OCI-LY7 (cell line): ENCODE measurements at regions not wholly inside any gene's neighbourhood (a gene's known extent, or its start where the extent isn't known, plus 50 kb on each side); places are given as distances from the start of the nearest gene placed in this dataset.

Experiments
- BruUV-seq: library from RNA; stranded (reverse); fragments of 400-500 nt; replicated peaks from 2 replicates; lab custom pipeline; 2021; lab: Mats Ljungman, UMichigan
- CTCF ChIA-PET: fragments of 300-600 bp; sonication (Branson Sonifier 250); formaldehyde crosslinking; loops from one replicate; lab custom pipeline; 2022; ENCODE audit warnings: antibody characterized with exemption; ENCODE audit not compliant: unreplicated experiment; lab: Charles Lee
- POLR2A ChIA-PET: fragments of 300-600 bp; sonication (Branson Sonifier 250); formaldehyde crosslinking; loops from one replicate; lab custom pipeline; 2022; ENCODE audit warnings: antibody characterized with exemption; lab: Charles Lee
- DNase-seq: peaks from one replicate; pipeline ENCODE4 v3.0.0-alpha.2; 2015; ENCODE audit warnings: low spot score
- H2AFZ ChIP-seq: fragments of 200-600 bp; sonication (generic), shearing (Covaris generic); 2 replicates; pipeline ENCODE4 v1.6.1; 2014; ENCODE audit warnings: mild to moderate bottlenecking, antibody characterized with exemption, low read length, moderate library complexity
- H3K27ac ChIP-seq: fragments of 200-600 bp; sonication (generic); 2 replicates; pipeline ENCODE4 v1.5.1; 2014; ENCODE audit warnings: mixed run types, low read depth, mild to moderate bottlenecking, moderate library complexity, low read length, inconsistent platforms; ENCODE audit not compliant: poor library complexity, severe bottlenecking
- H3K36me3 ChIP-seq: fragments of 200-600 bp; sonication (generic); 2 replicates; pipeline ENCODE4 v1.6.1; 2014; ENCODE audit warnings: mild to moderate bottlenecking, antibody characterized with exemption, low read length, moderate library complexity, mixed read lengths; ENCODE audit not compliant: insufficient read depth
- H3K4me1 ChIP-seq: fragments of 200-600 bp; sonication (generic); 2 replicates; pipeline ENCODE4 v1.5.1; 2014; ENCODE audit warnings: mild to moderate bottlenecking, low read length; ENCODE audit not compliant: insufficient read depth, poor library complexity, severe bottlenecking
- H3K4me2 ChIP-seq: fragments of 200-600 bp; sonication (generic); 2 replicates; pipeline ENCODE4 v1.6.1; 2014; ENCODE audit warnings: mild to moderate bottlenecking, low read length
- H3K4me3 ChIP-seq: fragments of 200-600 bp; sonication (generic); 2 replicates; pipeline ENCODE4 v1.5.1; 2014; ENCODE audit warnings: mild to moderate bottlenecking, low read depth, low read length; ENCODE audit not compliant: poor library complexity, severe bottlenecking
- H3K79me2 ChIP-seq: fragments of 200-600 bp; sonication (generic); 2 replicates; pipeline ENCODE4 v1.6.1; 2016; ENCODE audit warnings: low read depth, mild to moderate bottlenecking, low read length, moderate library complexity, mixed read lengths; ENCODE audit not compliant: insufficient read depth
- H3K9me2 ChIP-seq: fragments of 200-600 bp; sonication (generic); 2 replicates; pipeline ENCODE4 v1.6.1; 2016; ENCODE audit warnings: mild to moderate bottlenecking, low read length, mixed read lengths; ENCODE audit not compliant: insufficient read depth
- H3K9me3 ChIP-seq: fragments of 200-600 bp; sonication (generic); 2 replicates; pipeline ENCODE4 v1.6.1; 2014; ENCODE audit warnings: mild to moderate bottlenecking, mixed run types, low read length, mixed read lengths
- H4K20me1 ChIP-seq: fragments of 200-600 bp; sonication (generic); 2 replicates; pipeline ENCODE4 v1.6.1; 2014; ENCODE audit warnings: mild to moderate bottlenecking, antibody characterized with exemption, low read length, moderate library complexity, mixed read lengths; ENCODE audit not compliant: insufficient read depth
- CTCF ChIP-seq: fragments of 200-600 bp; sonication (generic); conservative IDR thresholded peaks from 2 replicates; pipeline ENCODE4 v1.5.1; 2014; ENCODE audit warnings: mild to moderate bottlenecking, antibody characterized with exemption, low read length, moderate library complexity, mixed read lengths
- EZH2phosphoT487 ChIP-seq: fragments of 200-600 bp; sonication (generic); IDR thresholded peaks from 2 replicates; pipeline ENCODE4 v1.6.1; 2018; ENCODE audit warnings: low read depth, borderline replicate concordance, mild to moderate bottlenecking, mixed run types, antibody characterized with exemption, low read length, moderate library complexity, mixed read lengths
- intact Hi-C: fragments of 100-400 bp; cut with micrococcal nuclease; formaldehyde crosslinking; loops from one replicate; pipeline ENCODE4 v1.10.0; 2022; ENCODE audit not compliant: unreplicated experiment

GRCh38 chr12:131381716-131382430 lies 329.0 kb upstream of the SFSWAP start:
- Histone ChIP-seq H3K36me3 (no peaks in the 10 kb centered on the region), H3K4me2 (no peak overlapping the region), H3K79me2 (no peaks in the 10 kb centered on the region), H4K20me1 (no peaks in the 10 kb centered on the region), H3K9me3 (no peaks in the 10 kb centered on the region), H3K4me3 (no peak overlapping the region), H2AFZ (no peak overlapping the region), H3K9me2 (no peaks in the 10 kb centered on the region), H3K27ac (no peak overlapping the region), H3K4me1 (no peaks in the 10 kb centered on the region)
- TF ChIP-seq EZH2phosphoT487 (no peak), CTCF (no peak)
- POLR2A ChIA-PET = no interaction called here
- no TSS peak for BruUV-seq
- CTCF ChIA-PET = no interaction called here
- intact Hi-C loops = no loop called here
- no peak for DNase-seq

GRCh38 chr12:131383291-131383690 lies 327.6 kb upstream of the SFSWAP start:
- ChIA-PET POLR2A (no interaction called here), CTCF (no interaction called here)
- no peak overlapping the region for H3K27ac ChIP-seq
- DNase-seq = no peak
- H3K4me3 ChIP-seq = no peak overlapping the region
- TF ChIP-seq CTCF (no peak), EZH2phosphoT487 (no peak)
- no peaks in the 10 kb centered on the region for H3K4me1 ChIP-seq
- H4K20me1 ChIP-seq = no peaks in the 10 kb centered on the region
- H3K9me3 ChIP-seq = no peaks in the 10 kb centered on the region
- H3K4me2 ChIP-seq = no peak overlapping the region
- no peaks in the 10 kb centered on the region for H3K79me2 ChIP-seq
- H3K36me3 ChIP-seq = no peaks in the 10 kb centered on the region
- intact Hi-C loops = no loop called here
- no peak overlapping the region for H2AFZ ChIP-seq
- no peaks in the 10 kb centered on the region for H3K9me2 ChIP-seq
- no TSS peak for BruUV-seq

GRCh38 chr12:131383741-131384543 lies 326.9 kb upstream of the SFSWAP start:
- intact Hi-C loops = no loop called here
- no peaks in the 10 kb centered on the region for H4K20me1 ChIP-seq
- H3K27ac ChIP-seq = no peak overlapping the region
- H3K4me2 ChIP-seq = no peak overlapping the region
- no peak for DNase-seq
- no TSS peak for BruUV-seq
- H2AFZ ChIP-seq = no peak overlapping the region
- no peak for TF ChIP-seq CTCF
- no peak for TF ChIP-seq EZH2phosphoT487
- H3K9me2 ChIP-seq = no peaks in the 10 kb centered on the region
- H3K79me2 ChIP-seq = no peaks in the 10 kb centered on the region
- no peaks in the 10 kb centered on the region for H3K9me3 ChIP-seq
- CTCF ChIA-PET = no interaction called here
- POLR2A ChIA-PET = no interaction called here
- H3K4me3 ChIP-seq = no peak overlapping the region
- H3K36me3 ChIP-seq = no peaks in the 10 kb centered on the region
- H3K4me1 ChIP-seq = no peaks in the 10 kb centered on the region
